Activated CD4-positive, alpha-beta T cell treated with anti-CD3 and anti-CD28 coated beads, Interleukin-2, amount 10 ng/mL, durations not matched to agents 24 days and 14 days (primary cell): ENCODE measurements at regions not wholly inside any gene's neighbourhood (a gene's known extent, or its start where the extent isn't known, plus 50 kb on each side); places are given as distances from the start of the nearest gene placed in this dataset.

ENCODE experiments used
- DNase-seq: peaks from one replicate; pipeline ENCODE4 v3.0.0; 2022
- H3K27ac Mint-ChIP-seq: one replicate; pipeline ENCODE4 v1.8.0; 2022; ENCODE audit warnings: mild to moderate bottlenecking, mixed read lengths
- H3K27me3 Mint-ChIP-seq: one replicate; pipeline ENCODE4 v1.8.0; 2022; ENCODE audit warnings: mixed read lengths
- H3K36me3 Mint-ChIP-seq: one replicate; pipeline ENCODE4 v1.8.0; 2022; ENCODE audit warnings: low read depth, mild to moderate bottlenecking, mixed read lengths
- H3K4me1 Mint-ChIP-seq: one replicate; pipeline ENCODE4 v1.8.0; 2021; ENCODE audit warnings: mixed read lengths
- H3K4me3 Mint-ChIP-seq: one replicate; pipeline ENCODE4 v1.8.0; 2022; ENCODE audit warnings: mild to moderate bottlenecking, moderate library complexity, mixed read lengths
- H3K9me3 Mint-ChIP-seq: one replicate; pipeline ENCODE4 v1.8.0; 2021; ENCODE audit warnings: mixed read lengths
- intact Hi-C: fragments of 100-400 bp; cut with micrococcal nuclease; formaldehyde crosslinking; loops from one replicate; pipeline ENCODE4 v1.15.1; 2023

GRCh38 chr12:61356485-61356884, 903.7 kb upstream of the USP15 start:
- Mint-ChIP-seq H3K9me3 (no peaks in the 10 kb centered on the region), H3K27ac (no peak overlapping the region), H3K27me3 (no peaks in the 10 kb centered on the region), H3K4me1 (no peaks in the 10 kb centered on the region), H3K4me3 (no peak overlapping the region), H3K36me3 (no peaks in the 10 kb centered on the region)
- no peak for DNase-seq
- intact Hi-C loops, result no loop called here

DNA sequence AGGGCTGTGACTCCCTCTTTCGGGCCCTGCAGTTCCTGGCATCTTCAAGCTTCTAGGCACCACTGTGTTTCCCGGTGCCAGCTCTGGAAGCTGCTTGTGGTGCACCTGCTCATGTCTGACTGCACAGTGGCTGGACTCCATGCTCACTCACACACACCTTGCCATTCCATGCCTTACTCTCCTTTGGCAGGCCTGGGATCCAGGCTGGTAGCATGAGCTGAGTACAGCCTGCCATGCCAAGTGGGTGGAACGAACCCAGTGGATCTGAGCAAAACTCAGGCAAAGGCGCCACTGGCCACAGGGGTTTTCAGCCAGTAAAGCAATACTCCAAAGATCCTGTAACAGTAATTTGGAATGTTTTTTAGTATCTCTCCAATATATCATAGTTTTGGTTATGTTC, 902.7 kb upstream of the USP15 start:
- H3K9me3 Mint-ChIP-seq, result no peaks in the 10 kb centered on the region
- no peak overlapping the region for H3K27ac Mint-ChIP-seq
- H3K4me1 Mint-ChIP-seq, result no peaks in the 10 kb centered on the region
- H3K4me3 Mint-ChIP-seq, result no peak overlapping the region
- DNase-seq, result no peak
- intact Hi-C loops, result no loop called here
- H3K27me3 Mint-ChIP-seq, result no peaks in the 10 kb centered on the region
- H3K36me3 Mint-ChIP-seq, result no peaks in the 10 kb centered on the region

- intact Hi-C loops, result no loop called here
- H3K27ac Mint-ChIP-seq, result no peak overlapping the region
- no peak for DNase-seq
- H3K4me3 Mint-ChIP-seq, result no peak overlapping the region
- H3K27me3 Mint-ChIP-seq, result no peaks in the 10 kb centered on the region
- H3K4me1 Mint-ChIP-seq, result no peaks in the 10 kb centered on the region
- H3K9me3 Mint-ChIP-seq, result no peaks in the 10 kb centered on the region
- no peaks in the 10 kb centered on the region for H3K36me3 Mint-ChIP-seq
Observed at GRCh38 chr12:61362037-61362436, 898.2 kb upstream of the USP15 start.

DNA sequence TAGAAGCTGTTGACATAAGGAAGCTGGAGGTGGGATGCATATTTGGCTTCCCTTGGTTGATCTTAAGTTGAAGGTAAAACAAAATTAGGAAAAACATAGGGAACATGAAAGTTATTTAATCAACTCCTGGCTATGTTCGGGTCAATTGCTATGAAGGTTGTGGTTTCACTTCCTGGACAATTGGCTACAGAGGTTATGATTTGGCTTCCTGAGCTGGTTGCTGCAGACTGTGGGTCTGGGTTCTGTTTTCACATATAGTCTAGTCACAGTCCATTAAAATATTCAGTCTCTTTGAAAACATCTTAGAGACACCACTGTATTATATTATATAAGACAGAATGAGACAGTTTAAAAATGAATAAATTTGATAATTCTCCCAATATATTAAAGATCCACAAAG, 895.2 kb upstream of the USP15 start:
- Mint-ChIP-seq H3K27ac (no peak overlapping the region), H3K36me3 (no peaks in the 10 kb centered on the region), H3K4me1 (no peaks in the 10 kb centered on the region), H3K27me3 (no peaks in the 10 kb centered on the region), H3K9me3 (no peaks in the 10 kb centered on the region), H3K4me3 (no peak overlapping the region)
- intact Hi-C loops, result no loop called here
- DNase-seq, result no peak

- intact Hi-C loops, result no loop called here
- Mint-ChIP-seq H3K27ac (no peak overlapping the region), H3K4me1 (no peaks in the 10 kb centered on the region), H3K36me3 (no peaks in the 10 kb centered on the region), H3K4me3 (no peak overlapping the region), H3K9me3 (no peaks in the 10 kb centered on the region), H3K27me3 (no peaks in the 10 kb centered on the region)
- no peak for DNase-seq
Observed at GRCh38 chr12:61367281-61367785, 892.9 kb upstream of the USP15 start.

GRCh38 chr12:61369241-61369910, 890.8 kb upstream of the USP15 start:
- intact Hi-C loops, result no loop called here

GRCh38 chr12:61384511-61384910, 875.7 kb upstream of the USP15 start:
- intact Hi-C loops, result no loop called here
- no peak overlapping the region for H3K27ac Mint-ChIP-seq
- H3K36me3 Mint-ChIP-seq, result no peaks in the 10 kb centered on the region
- no peak for DNase-seq
- no peak overlapping the region for H3K4me3 Mint-ChIP-seq
- H3K9me3 Mint-ChIP-seq, result peaks cover 3% of the 10 kb centered on the region
- H3K27me3 Mint-ChIP-seq, result no peaks in the 10 kb centered on the region
- no peaks in the 10 kb centered on the region for H3K4me1 Mint-ChIP-seq

More at GRCh38 chr12:61369241-61369910, 890.8 kb upstream of the USP15 start:
- Mint-ChIP-seq H3K27me3 (no peaks in the 10 kb centered on the region), H3K36me3 (no peaks in the 10 kb centered on the region), H3K4me1 (no peaks in the 10 kb centered on the region), H3K9me3 (no peaks in the 10 kb centered on the region), H3K4me3 (no peak overlapping the region), H3K27ac (no peak overlapping the region)
- DNase-seq, result no peak

GRCh38 chr12:61385771-61386170, 874.4 kb upstream of the USP15 start:
- Mint-ChIP-seq H3K27ac (no peak overlapping the region), H3K4me1 (no peaks in the 10 kb centered on the region), H3K4me3 (no peak overlapping the region), H3K27me3 (no peaks in the 10 kb centered on the region), H3K36me3 (no peaks in the 10 kb centered on the region), H3K9me3 (peaks cover 8% of the 10 kb centered on the region)
- DNase-seq, result no peak
- intact Hi-C loops, result no loop called here

DNA sequence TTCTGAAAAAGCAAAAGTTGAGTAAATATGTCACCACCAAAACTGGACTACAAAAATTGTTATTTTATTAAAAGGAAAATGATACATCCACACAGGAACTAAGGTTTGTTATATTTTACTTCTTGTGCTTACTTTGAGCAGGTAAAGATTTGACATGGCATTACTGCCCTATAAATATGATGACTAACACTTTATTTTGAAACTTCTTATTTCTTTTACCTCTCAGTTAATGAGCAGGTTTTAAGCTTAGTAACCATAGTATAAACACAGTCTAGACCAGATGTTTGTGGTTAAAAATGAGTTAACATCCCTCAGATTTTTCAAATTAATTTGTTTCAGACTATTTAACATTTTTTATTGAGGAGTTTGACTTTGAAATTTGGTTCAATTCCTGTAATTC, 862.5 kb upstream of the USP15 start:
- Mint-ChIP-seq H3K4me1 (no peaks in the 10 kb centered on the region), H3K27me3 (no peaks in the 10 kb centered on the region), H3K36me3 (no peaks in the 10 kb centered on the region), H3K4me3 (no peak overlapping the region), H3K27ac (no peak overlapping the region), H3K9me3 (peaks cover 4% of the 10 kb centered on the region)
- DNase-seq, result no peak
- intact Hi-C loops, result no loop called here

DNA sequence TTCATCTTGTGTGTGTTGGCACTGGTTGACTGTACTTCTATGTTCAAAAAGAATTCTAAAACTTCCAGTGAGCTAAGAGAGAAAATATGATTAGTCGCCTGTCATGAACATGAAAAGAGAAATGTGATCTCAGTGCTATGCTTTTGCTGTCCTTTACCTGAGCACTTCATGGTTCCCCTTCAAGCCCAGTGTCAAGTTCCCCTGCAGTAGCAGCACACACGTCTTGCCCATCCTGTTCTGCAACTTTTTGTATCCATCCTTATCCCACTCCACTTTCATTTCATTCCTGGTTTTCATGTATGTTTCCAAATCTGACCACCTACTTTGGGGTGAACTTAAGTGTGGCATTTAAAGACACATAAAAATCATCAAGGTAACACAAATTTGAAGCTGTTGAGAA, 848.0 kb upstream of the USP15 start:
- no peaks in the 10 kb centered on the region for H3K9me3 Mint-ChIP-seq
- no peaks in the 10 kb centered on the region for H3K4me1 Mint-ChIP-seq
- DNase-seq, result no peak
- intact Hi-C loops, result no loop called here
- no peak overlapping the region for H3K27ac Mint-ChIP-seq
- H3K36me3 Mint-ChIP-seq, result no peaks in the 10 kb centered on the region
- no peaks in the 10 kb centered on the region for H3K27me3 Mint-ChIP-seq
- no peak overlapping the region for H3K4me3 Mint-ChIP-seq

- Mint-ChIP-seq H3K36me3 (no peaks in the 10 kb centered on the region), H3K4me3 (no peak overlapping the region), H3K4me1 (no peaks in the 10 kb centered on the region), H3K9me3 (no peaks in the 10 kb centered on the region), H3K27ac (no peak overlapping the region), H3K27me3 (no peaks in the 10 kb centered on the region)
- intact Hi-C loops, result no loop called here
- DNase-seq, result no peak
Observed at GRCh38 chr12:61414470-61414869, 845.7 kb upstream of the USP15 start.

- H3K4me1 Mint-ChIP-seq, result no peaks in the 10 kb centered on the region
Observed at GRCh38 chr12:61422786-61423185, 837.4 kb upstream of the USP15 start.

DNA sequence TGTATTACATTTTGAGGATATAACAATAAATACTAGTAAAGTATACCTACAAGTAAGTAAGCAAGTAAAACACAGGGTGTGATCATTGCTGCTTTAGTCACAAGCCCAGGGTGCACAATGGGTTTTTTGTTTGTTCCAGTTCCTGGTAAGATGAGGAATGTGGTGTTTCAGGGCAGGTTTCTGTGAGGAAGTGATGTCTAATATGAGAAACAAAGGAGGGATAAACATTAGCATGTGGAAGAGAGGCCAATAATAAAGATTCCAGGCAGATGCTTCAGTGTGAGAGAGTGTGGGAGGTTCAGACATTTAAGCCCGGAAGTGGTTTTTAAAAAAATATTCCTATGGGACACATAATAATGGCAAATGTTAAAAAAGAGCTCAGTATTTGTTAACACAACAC, 808.1 kb upstream of the USP15 start:
- no peaks in the 10 kb centered on the region for H3K27me3 Mint-ChIP-seq
- no peaks in the 10 kb centered on the region for H3K4me1 Mint-ChIP-seq
- no peak overlapping the region for H3K4me3 Mint-ChIP-seq
- DNase-seq, result no peak
- H3K36me3 Mint-ChIP-seq, result no peaks in the 10 kb centered on the region
- H3K27ac Mint-ChIP-seq, result no peak overlapping the region
- intact Hi-C loops, result no loop called here
- no peaks in the 10 kb centered on the region for H3K9me3 Mint-ChIP-seq

More at GRCh38 chr12:61422786-61423185, 837.4 kb upstream of the USP15 start:
- Mint-ChIP-seq H3K9me3 (no peaks in the 10 kb centered on the region), H3K27me3 (no peaks in the 10 kb centered on the region), H3K27ac (no peak overlapping the region), H3K4me3 (no peak overlapping the region), H3K36me3 (no peaks in the 10 kb centered on the region)
- intact Hi-C loops, result no loop called here
- DNase-seq, result no peak

GRCh38 chr12:61487728-61488127, 772.5 kb upstream of the USP15 start:
- no peaks in the 10 kb centered on the region for H3K4me1 Mint-ChIP-seq
- intact Hi-C loops, result no loop called here
- no peak overlapping the region for H3K4me3 Mint-ChIP-seq
- no peaks in the 10 kb centered on the region for H3K9me3 Mint-ChIP-seq
- no peaks in the 10 kb centered on the region for H3K36me3 Mint-ChIP-seq
- no peaks in the 10 kb centered on the region for H3K27me3 Mint-ChIP-seq
- H3K27ac Mint-ChIP-seq, result no peak overlapping the region
- no peak for DNase-seq
